KMS-11 (cell line): ENCODE measurements at regions not wholly inside any gene's neighbourhood (a gene's known extent, or its start where the extent isn't known, plus 50 kb on each side); places are given as distances from the start of the nearest gene placed in this dataset.

ENCODE experiments used
- H2AFZ ChIP-seq: fragments of 200-600 bp; sonication (generic); 2 replicates; pipeline ENCODE4 v1.6.1; 2016; ENCODE audit warnings: antibody characterized with exemption, mixed run types, low read depth
- H3K27ac ChIP-seq: fragments of 200-600 bp; sonication (generic); 2 replicates; pipeline ENCODE4 v1.6.1; 2016; ENCODE audit warnings: mild to moderate bottlenecking, mixed run types
- H3K27me3 ChIP-seq: fragments of 200-600 bp; sonication (generic); 2 replicates; pipeline ENCODE4 v1.6.1; 2017; ENCODE audit warnings: mild to moderate bottlenecking, low read depth, mixed run types, moderate library complexity; ENCODE audit not compliant: insufficient read depth
- H3K36me3 ChIP-seq: fragments of 200-600 bp; sonication (generic); 2 replicates; pipeline ENCODE4 v1.6.1; 2017; ENCODE audit warnings: mild to moderate bottlenecking, mixed run types; ENCODE audit not compliant: insufficient read depth
- H3K4me1 ChIP-seq: fragments of 200-600 bp; sonication (generic); 2 replicates; pipeline ENCODE4 v1.6.1; 2016; ENCODE audit warnings: mild to moderate bottlenecking, low read depth, mixed run types; ENCODE audit not compliant: poor library complexity, severe bottlenecking
- H3K4me2 ChIP-seq: fragments of 200-600 bp; sonication (generic); 2 replicates; pipeline ENCODE4 v1.7.0; 2016; ENCODE audit warnings: mild to moderate bottlenecking, mixed run types
- H3K4me3 ChIP-seq: fragments of 200-600 bp; sonication (generic); IDR thresholded peaks from 2 replicates; pipeline ENCODE4 v1.6.1; 2017; ENCODE audit warnings: low read depth, low read length, mixed read lengths; ENCODE audit not compliant: insufficient read depth
- H3K79me2 ChIP-seq: fragments of 200-600 bp; sonication (generic); 2 replicates; pipeline ENCODE4 v1.6.1; 2016; ENCODE audit warnings: low read depth, mixed run types; ENCODE audit not compliant: insufficient read depth
- H3K9ac ChIP-seq: fragments of 200-600 bp; sonication (generic); 2 replicates; pipeline ENCODE4 v1.6.1; 2016; ENCODE audit warnings: mild to moderate bottlenecking, mixed run types
- H4K20me1 ChIP-seq: fragments of 200-600 bp; sonication (generic); 2 replicates; pipeline ENCODE4 v1.6.1; 2016; ENCODE audit warnings: mild to moderate bottlenecking, mixed run types; ENCODE audit not compliant: insufficient read depth
- TF ChIP-seq, protein P1 (sequence below): fragments of 200-600 bp; sonication (generic); conservative IDR thresholded peaks from 2 replicates; pipeline ENCODE4 v1.6.1; 2017; ENCODE audit warnings: low read depth, mild to moderate bottlenecking, antibody characterized with exemption, low read length, moderate library complexity, mixed read lengths

DNA sequence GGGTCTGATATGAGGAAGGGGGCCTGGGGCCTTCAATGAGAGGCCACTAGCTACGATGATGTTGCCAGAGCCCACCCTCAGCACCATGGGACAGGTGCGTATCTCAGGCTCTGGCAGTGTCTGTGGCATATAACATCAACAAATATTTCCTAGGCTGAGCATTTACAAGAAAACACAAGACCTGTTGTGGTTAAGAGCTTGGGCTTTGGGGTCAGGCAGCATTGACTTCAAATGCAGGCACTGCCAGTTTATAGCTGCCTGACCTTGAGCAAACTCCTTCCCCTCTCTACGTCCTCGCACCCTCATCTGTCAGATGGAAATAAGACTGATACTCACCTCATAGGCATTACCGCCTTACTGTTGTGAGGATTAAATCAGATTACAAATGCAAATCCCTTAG, 156.0 kb downstream of the KATNAL1 start:
- Histone ChIP-seq H3K4me3 (no peak overlapping the region), H3K27me3 (no peaks in the 10 kb centered on the region), H3K4me2 (no peak overlapping the region), H3K9ac (no peak overlapping the region), H3K79me2 (no peaks in the 10 kb centered on the region), H3K27ac (no peak overlapping the region), H3K36me3 (no peaks in the 10 kb centered on the region), H3K4me1 (no peaks in the 10 kb centered on the region), H2AFZ (no peak overlapping the region), H4K20me1 (no peaks in the 10 kb centered on the region)
- TF ChIP-seq, protein P1, sequence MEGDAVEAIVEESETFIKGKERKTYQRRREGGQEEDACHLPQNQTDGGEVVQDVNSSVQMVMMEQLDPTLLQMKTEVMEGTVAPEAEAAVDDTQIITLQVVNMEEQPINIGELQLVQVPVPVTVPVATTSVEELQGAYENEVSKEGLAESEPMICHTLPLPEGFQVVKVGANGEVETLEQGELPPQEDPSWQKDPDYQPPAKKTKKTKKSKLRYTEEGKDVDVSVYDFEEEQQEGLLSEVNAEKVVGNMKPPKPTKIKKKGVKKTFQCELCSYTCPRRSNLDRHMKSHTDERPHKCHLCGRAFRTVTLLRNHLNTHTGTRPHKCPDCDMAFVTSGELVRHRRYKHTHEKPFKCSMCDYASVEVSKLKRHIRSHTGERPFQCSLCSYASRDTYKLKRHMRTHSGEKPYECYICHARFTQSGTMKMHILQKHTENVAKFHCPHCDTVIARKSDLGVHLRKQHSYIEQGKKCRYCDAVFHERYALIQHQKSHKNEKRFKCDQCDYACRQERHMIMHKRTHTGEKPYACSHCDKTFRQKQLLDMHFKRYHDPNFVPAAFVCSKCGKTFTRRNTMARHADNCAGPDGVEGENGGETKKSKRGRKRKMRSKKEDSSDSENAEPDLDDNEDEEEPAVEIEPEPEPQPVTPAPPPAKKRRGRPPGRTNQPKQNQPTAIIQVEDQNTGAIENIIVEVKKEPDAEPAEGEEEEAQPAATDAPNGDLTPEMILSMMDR: no peak

DNA sequence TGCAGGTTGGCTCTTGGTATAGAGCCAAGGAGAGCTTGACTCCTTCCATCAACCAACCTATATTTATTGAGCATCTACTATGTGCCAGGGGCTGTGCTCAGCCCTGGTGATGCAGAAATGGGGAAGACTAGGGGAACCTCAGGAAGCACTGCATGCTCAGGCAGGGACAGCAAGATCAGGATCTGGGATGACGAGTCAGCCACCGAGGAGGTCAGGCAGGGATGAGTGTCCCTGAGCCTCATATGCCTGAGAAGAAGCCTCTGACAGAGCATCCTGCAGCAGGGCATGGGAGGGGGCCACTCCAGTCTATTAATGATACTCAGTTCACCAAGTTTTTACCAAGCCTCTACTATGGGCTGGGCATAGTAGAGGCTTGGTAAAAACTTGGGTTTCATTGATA, 158.1 kb downstream of the KATNAL1 start:
- TF ChIP-seq, protein P1: no peak

DNA sequence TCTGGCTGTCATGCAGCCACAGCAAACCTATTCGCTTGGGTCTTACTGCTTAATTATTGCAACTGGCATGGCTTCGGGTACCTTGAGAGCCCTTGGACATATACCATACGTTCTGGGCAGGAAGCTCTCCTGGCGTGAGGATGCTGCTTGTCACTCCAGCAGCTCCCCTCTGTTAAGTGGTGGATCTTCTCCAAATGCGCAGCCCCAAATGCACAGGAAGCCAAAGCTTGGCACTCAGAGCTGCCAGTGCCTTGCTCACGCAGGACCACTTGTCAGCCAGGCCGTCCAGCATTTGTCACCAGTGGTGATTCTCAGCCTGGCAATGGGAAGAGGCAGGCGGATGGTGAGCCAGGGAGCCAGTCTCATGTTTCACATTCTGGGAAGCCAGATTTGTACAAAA, 158.6 kb downstream of the KATNAL1 start:
- Histone ChIP-seq H3K4me3 (no peak overlapping the region), H3K27ac (no peak overlapping the region), H4K20me1 (no peaks in the 10 kb centered on the region), H3K79me2 (no peaks in the 10 kb centered on the region), H3K4me2 (no peak overlapping the region), H3K4me1 (no peaks in the 10 kb centered on the region), H3K9ac (no peak overlapping the region), H2AFZ (no peak overlapping the region), H3K27me3 (no peaks in the 10 kb centered on the region), H3K36me3 (no peaks in the 10 kb centered on the region)
- TF ChIP-seq, protein P1: no peak

More for the DNA sequence above, 158.1 kb downstream of the KATNAL1 start:
- Histone ChIP-seq H4K20me1 (no peaks in the 10 kb centered on the region), H3K4me3 (no peak overlapping the region), H3K36me3 (no peaks in the 10 kb centered on the region), H2AFZ (no peak overlapping the region), H3K4me1 (no peaks in the 10 kb centered on the region), H3K27ac (no peak overlapping the region), H3K4me2 (no peak overlapping the region), H3K79me2 (no peaks in the 10 kb centered on the region), H3K27me3 (no peaks in the 10 kb centered on the region), H3K9ac (no peak overlapping the region)

DNA sequence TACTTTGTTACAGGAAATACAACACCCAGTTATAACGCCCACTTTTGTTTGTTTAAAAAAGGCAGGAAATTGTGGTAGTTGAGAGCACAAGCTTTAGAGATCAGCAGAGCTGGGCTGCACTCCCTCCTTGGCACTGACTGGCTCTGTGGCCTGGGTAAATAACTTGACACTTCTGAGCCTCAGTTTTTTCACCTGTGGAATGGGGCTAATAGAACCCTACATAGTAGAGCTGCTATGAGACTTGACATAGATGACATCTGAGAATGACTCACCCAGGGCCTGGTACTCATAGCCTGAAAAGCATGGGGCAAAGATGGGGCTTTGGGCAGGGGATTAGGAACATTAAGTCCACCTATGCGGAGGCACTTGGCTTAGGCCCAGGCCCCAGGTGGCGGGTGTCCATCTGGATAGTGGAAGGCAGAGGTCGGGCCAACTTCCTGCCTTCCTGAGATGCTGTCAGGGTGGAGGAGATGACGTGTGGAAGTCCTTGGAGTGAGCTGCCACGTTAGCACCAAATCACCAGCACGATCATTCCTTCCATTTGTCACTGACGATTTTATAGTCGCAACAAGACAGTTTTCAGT, 159.1 kb downstream of the KATNAL1 start:
- Histone ChIP-seq H4K20me1 (no peaks in the 10 kb centered on the region), H3K4me1 (no peaks in the 10 kb centered on the region), H3K36me3 (no peaks in the 10 kb centered on the region), H3K9ac (no peak overlapping the region), H3K27ac (no peak overlapping the region), H3K4me3 (no peak overlapping the region), H2AFZ (no peak overlapping the region), H3K27me3 (no peaks in the 10 kb centered on the region), H3K4me2 (no peak overlapping the region), H3K79me2 (no peaks in the 10 kb centered on the region)
- TF ChIP-seq, protein P1: no peak
